Activated CD8-positive, alpha-beta memory T cell treated with anti-CD3 and anti-CD28 coated beads, Interleukin-2, amount 10 ng/mL, durations not matched to agents 7 days and 5 days (primary cell): ENCODE measurements at regions not wholly inside any gene's neighbourhood (a gene's known extent, or its start where the extent isn't known, plus 50 kb on each side); places are given as distances from the start of the nearest gene placed in this dataset.
"Not testable (repeated sequence)": the region's sequence is repeated elsewhere in the genome, so short reads cannot be mapped to it uniquely, and the experiment has no call there.

Experiments
- ATAC-seq: fragments of 150-1000 bp; cut with Tn5 transposase; one replicate; pipeline ENCODE4 v1.10.0; 2021; ENCODE audit warnings: moderate library complexity
- CTCF ChIA-PET: fragments of 350-600 bp; sonication (Branson Sonifier 250); formaldehyde crosslinking; loops from one replicate; lab custom pipeline; 2021; ENCODE audit warnings: antibody characterized with exemption; lab: Charles Lee
- DNase-seq: peaks from one replicate; pipeline ENCODE4 v3.0.0-alpha.2; 2020
- H3K27ac Mint-ChIP-seq: one replicate; pipeline ENCODE4 v1.8.0; 2021; ENCODE audit warnings: mild to moderate bottlenecking, mixed read lengths
- H3K27me3 Mint-ChIP-seq: one replicate; pipeline ENCODE4 v1.8.0; 2021; ENCODE audit warnings: mixed read lengths
- H3K36me3 Mint-ChIP-seq: one replicate; pipeline ENCODE4 v1.8.0; 2021; ENCODE audit warnings: mild to moderate bottlenecking, mixed read lengths
- H3K4me1 Mint-ChIP-seq: one replicate; pipeline ENCODE4 v1.8.0; 2021; ENCODE audit warnings: mixed read lengths
- H3K4me3 Mint-ChIP-seq: one replicate; pipeline ENCODE4 v1.8.0; 2021; ENCODE audit warnings: mild to moderate bottlenecking, moderate library complexity, mixed read lengths
- H3K9me3 Mint-ChIP-seq: one replicate; pipeline ENCODE4 v1.8.0; 2022; ENCODE audit warnings: low read depth, mixed read lengths

DNA sequence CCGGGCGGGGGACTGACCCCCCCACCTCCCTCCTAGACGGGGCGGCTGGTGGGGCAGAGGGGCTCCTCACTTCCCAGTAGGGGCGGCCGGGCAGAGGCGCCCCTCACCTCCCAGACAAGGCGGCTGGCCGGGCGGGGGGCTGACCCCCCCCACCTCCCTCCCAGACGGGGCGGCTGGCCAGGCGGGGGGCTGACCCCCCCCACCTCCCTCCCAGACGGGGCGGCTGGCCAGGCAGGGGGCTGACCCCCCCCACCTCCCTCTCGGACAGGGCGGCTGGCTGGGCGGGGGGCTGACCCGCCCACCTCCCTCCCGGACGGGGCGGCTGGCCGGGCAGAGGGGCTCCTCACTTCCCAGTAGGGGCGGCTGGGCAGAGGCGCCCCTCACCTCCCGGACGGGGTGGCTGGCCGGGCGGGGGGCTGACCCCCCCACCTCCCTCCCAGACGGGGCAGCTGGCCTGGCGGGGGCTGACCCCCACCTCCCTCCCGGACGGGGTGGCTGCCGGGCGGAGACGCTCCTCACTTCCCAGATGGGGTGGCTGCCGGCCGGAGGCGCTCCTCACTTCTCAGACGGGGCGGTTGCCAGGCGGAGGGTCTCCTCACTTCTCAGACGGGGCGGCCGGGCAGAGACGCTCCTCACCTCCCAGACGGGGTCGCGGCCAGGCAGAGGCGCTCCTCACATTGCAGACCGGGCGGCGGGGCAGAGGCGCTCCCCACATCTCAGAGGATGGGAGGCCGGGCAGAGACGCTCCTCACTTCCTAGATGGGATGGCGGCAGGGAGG, 71.4 kb upstream of the LRPPRC start:
- H3K4me3 Mint-ChIP-seq, CTCF ChIA-PET, H3K9me3 Mint-ChIP-seq, H3K27me3 Mint-ChIP-seq, H3K36me3 Mint-ChIP-seq, ATAC-seq, DNase-seq, H3K27ac Mint-ChIP-seq, H3K4me1 Mint-ChIP-seq: not testable (repeated sequence)

DNA sequence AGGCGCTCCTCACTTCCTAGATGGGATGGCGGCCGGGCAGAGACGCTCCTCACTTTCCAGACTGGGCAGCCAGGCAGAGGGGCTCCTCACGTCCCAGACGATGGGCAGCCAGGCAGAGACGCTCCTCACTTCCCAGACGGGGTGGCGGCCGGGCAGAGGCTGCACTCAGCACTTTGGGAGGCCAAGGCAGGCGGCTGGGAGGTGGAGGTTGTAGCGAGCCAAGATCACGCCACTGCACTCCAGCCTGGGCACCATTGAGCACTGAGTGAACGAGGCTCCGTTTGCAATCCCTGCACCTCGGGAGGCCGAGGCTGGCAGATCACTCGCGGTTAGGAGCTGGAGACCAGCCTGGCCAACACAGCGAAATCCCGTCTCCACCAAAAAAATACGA, 72.0 kb upstream of the LRPPRC start:
- DNase-seq, H3K4me3 Mint-ChIP-seq, H3K27ac Mint-ChIP-seq, H3K36me3 Mint-ChIP-seq, H3K4me1 Mint-ChIP-seq, ATAC-seq, H3K9me3 Mint-ChIP-seq, H3K27me3 Mint-ChIP-seq: not testable (repeated sequence)
- CTCF ChIA-PET: interaction anchor here (0.9 kb wide), 1 partner anchor 23 kb away, joined by 4 read pairs; no protein-coding TSS in a partner anchor

GRCh38 chr2:44071454-44072046, 75.8 kb upstream of the LRPPRC start:
- no peak overlapping the region for H3K27ac Mint-ChIP-seq
- peaks cover 2% of the 10 kb centered on the region for H3K9me3 Mint-ChIP-seq
- H3K27me3 Mint-ChIP-seq: peaks cover 6% of the 10 kb centered on the region
- H3K4me1 Mint-ChIP-seq: no peaks in the 10 kb centered on the region
- CTCF ChIA-PET: interaction anchor here (1.1 to 1.4 kb wide), 2 partner anchors 172 to 408 kb away, joined by 3 to 6 read pairs; no protein-coding TSS in a partner anchor
- peaks cover 4% of the 10 kb centered on the region for H3K36me3 Mint-ChIP-seq
- DNase-seq (no peak), ATAC-seq (no peak)
- no peak overlapping the region for H3K4me3 Mint-ChIP-seq

GRCh38 chr2:44073667-44074066, 77.9 kb upstream of the LRPPRC start:
- H3K9me3 Mint-ChIP-seq, H3K36me3 Mint-ChIP-seq, ATAC-seq, CTCF ChIA-PET, DNase-seq, H3K27ac Mint-ChIP-seq, H3K4me3 Mint-ChIP-seq, H3K4me1 Mint-ChIP-seq, H3K27me3 Mint-ChIP-seq: not testable (repeated sequence)

- not testable (repeated sequence) for H3K4me3 Mint-ChIP-seq, H3K4me1 Mint-ChIP-seq, H3K27ac Mint-ChIP-seq, H3K27me3 Mint-ChIP-seq, H3K36me3 Mint-ChIP-seq, ATAC-seq, H3K9me3 Mint-ChIP-seq, DNase-seq
- CTCF ChIA-PET: interaction anchor here (0.7 to 1.0 kb wide), 2 partner anchors 11 to 404 kb away, joined by 3 read pairs; no protein-coding TSS in a partner anchor
These were observed 79.0 kb upstream of the LRPPRC start for GRCh38 chr2:44074795-44075194.

DNA sequence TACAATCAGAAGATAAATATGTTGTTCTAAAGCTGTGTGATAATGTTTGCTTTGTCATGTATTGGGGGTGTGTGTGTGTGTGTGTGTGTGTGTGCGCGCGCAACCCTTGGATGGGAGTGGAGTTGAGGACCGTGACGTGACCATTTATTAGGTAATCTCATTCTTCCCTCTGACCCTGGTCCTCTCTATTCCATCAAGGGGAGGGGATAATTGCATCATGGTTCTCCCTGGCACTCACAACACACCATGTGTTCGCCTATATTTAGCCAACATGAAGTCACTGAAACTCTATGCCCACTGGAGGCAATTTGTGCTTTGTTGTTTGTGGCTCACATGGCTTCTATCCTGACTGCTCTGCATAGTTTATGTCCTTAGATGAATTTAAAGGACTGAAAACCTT, 79.8 kb upstream of the LRPPRC start:
- no peak for ATAC-seq
- Mint-ChIP-seq H3K27me3 (peaks cover 3% of the 10 kb centered on the region), H3K4me1 (no peaks in the 10 kb centered on the region), H3K4me3 (no peak overlapping the region), H3K9me3 (no peaks in the 10 kb centered on the region), H3K27ac (no peak overlapping the region), H3K36me3 (no peaks in the 10 kb centered on the region)
- DNase-seq: no peak
- CTCF ChIA-PET: interaction anchor here (0.7 to 1.0 kb wide), 2 partner anchors 12 to 404 kb away, joined by 3 read pairs; no protein-coding TSS in a partner anchor

DNA sequence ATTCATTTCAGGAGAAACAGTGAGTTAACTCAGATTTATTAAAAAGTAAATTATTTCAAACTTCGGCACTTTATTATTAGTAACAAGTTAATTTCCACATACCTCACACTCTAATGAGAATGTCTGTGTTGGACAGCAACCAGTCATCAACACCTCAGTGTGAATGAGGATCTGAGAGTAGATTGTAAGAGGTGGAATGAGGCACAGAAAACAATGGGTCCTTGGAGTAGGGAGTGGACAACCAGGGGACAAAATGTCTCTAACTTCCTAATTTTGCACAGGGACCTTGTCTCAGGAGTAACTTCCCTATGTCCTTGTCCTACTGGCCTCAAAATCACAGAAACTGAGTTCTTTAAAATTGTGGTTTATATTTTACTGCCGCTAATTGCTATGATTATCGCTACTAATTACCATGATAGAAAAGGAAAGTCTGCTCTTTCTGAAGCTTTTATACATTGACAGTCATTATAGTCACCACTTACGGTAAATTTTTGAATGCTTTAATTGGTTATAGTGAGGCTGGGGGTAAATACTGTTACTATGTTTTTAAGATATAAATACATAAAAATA, 82.2 kb upstream of the LRPPRC start:
- no peak overlapping the region for H3K4me3 Mint-ChIP-seq
- no peaks in the 10 kb centered on the region for H3K36me3 Mint-ChIP-seq
- H3K27me3 Mint-ChIP-seq: no peaks in the 10 kb centered on the region
- no peak overlapping the region for H3K27ac Mint-ChIP-seq
- peaks cover 10% of the 10 kb centered on the region for H3K4me1 Mint-ChIP-seq
- DNase-seq (no peak), ATAC-seq (no peak)
- H3K9me3 Mint-ChIP-seq: no peaks in the 10 kb centered on the region
- CTCF ChIA-PET: interaction anchor here (0.9 to 2.4 kb wide), 2 partner anchors 9 to 402 kb away, joined by 4 to 7 read pairs; no protein-coding TSS in a partner anchor

- H3K4me1 Mint-ChIP-seq: peaks cover 10% of the 10 kb centered on the region
- ATAC-seq (no peak), DNase-seq (no peak)
- H3K4me3 Mint-ChIP-seq: no peak overlapping the region
- no peaks in the 10 kb centered on the region for H3K9me3 Mint-ChIP-seq
- CTCF ChIA-PET: interaction anchor here (0.6 kb wide), 1 partner anchor 111 kb away, joined by 3 read pairs; no protein-coding TSS in a partner anchor
- no peaks in the 10 kb centered on the region for H3K36me3 Mint-ChIP-seq
- no peaks in the 10 kb centered on the region for H3K27me3 Mint-ChIP-seq
- H3K27ac Mint-ChIP-seq: no peak overlapping the region
These were observed 83.9 kb upstream of the LRPPRC start for GRCh38 chr2:44079686-44080085.

- peaks cover 21% of the 10 kb centered on the region for H3K4me1 Mint-ChIP-seq
- H3K9me3 Mint-ChIP-seq: no peaks in the 10 kb centered on the region
- H3K27me3 Mint-ChIP-seq: no peaks in the 10 kb centered on the region
- CTCF ChIA-PET: interaction anchor here (0.9 to 1.9 kb wide), 4 partner anchors 38 to 396 kb away, joined by 3 to 5 read pairs (median 3); no protein-coding TSS in a partner anchor
- no peak overlapping the region for H3K4me3 Mint-ChIP-seq
- H3K27ac Mint-ChIP-seq: no peak overlapping the region
- no peak for DNase-seq
- no peak for ATAC-seq
- no peaks in the 10 kb centered on the region for H3K36me3 Mint-ChIP-seq
These were observed 85.6 kb upstream of the PPM1B start for GRCh38 chr2:44083054-44083453.

DNA sequence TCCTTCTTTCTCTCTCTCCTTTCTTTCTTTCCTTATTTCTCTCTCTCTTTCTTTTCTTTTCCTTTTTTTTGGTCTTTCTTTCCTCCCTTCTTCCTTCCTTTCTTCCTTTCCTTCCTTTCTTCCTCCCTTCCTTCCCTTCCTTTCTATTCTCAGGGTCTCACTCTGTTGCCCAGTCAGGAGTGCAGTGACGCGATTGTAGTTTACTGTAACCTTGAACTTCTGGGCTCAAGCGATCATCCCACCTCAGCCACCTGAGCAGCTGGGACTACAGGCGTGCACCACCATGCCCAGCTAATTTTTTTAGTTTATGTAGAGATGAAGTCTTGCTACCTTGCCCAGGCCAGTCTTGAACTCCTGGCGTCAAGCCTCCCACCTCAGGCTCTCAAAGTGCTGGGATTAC, 83.8 kb upstream of the PPM1B start:
- Mint-ChIP-seq H3K4me3 (no peak overlapping the region), H3K9me3 (no peaks in the 10 kb centered on the region), H3K36me3 (no peaks in the 10 kb centered on the region), H3K4me1 (peaks cover 24% of the 10 kb centered on the region), H3K27ac (no peak overlapping the region), H3K27me3 (no peaks in the 10 kb centered on the region)
- ATAC-seq (no peak), DNase-seq (no peak)
- CTCF ChIA-PET: interaction anchor here (0.8 to 1.5 kb wide), 2 partner anchors 40 to 107 kb away, joined by 3 read pairs; no protein-coding TSS in a partner anchor

DNA sequence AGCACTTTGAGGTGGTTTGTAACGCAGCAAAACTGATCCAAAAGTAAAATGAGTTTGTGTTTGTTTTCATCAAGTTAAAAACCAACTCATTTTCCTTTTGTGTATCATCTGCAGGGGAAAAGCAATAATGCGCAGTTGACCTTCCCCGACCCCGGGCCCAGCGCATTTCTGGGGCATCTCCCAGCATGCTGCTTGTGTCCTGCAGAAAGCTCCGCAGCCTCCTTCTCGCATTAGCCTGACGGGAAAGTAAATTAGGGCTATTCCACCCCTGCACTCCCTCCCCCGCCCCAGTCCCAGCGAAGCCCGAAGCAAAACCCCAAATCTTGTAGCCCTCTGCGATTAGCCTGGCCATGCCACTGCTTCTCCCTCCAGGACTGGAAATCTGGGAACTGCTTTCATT, 82.0 kb upstream of the PPM1B start:
- H3K4me1 Mint-ChIP-seq: peaks cover 36% of the 10 kb centered on the region
- H3K27me3 Mint-ChIP-seq: no peaks in the 10 kb centered on the region
- CTCF ChIA-PET: interaction anchor here (0.6 to 2.4 kb wide), 16 partner anchors 9 to 870 kb away, joined by 3 to 7 read pairs (median 3); no protein-coding TSS in a partner anchor
- no peak overlapping the region for H3K27ac Mint-ChIP-seq
- DNase-seq: no peak
- no peaks in the 10 kb centered on the region for H3K36me3 Mint-ChIP-seq
- no peaks in the 10 kb centered on the region for H3K9me3 Mint-ChIP-seq
- no peak for ATAC-seq
- H3K4me3 Mint-ChIP-seq: no peak overlapping the region

- ATAC-seq (peak; percentile 87), DNase-seq (peak; percentile 89)
- peak overlapping the region; percentile 69 for H3K4me3 Mint-ChIP-seq
- H3K9me3 Mint-ChIP-seq: no peaks in the 10 kb centered on the region
- CTCF ChIA-PET: interaction anchor here (0.6 to 2.4 kb wide), 20 partner anchors 10 to 869 kb away, joined by 3 to 7 read pairs (median 4); no protein-coding TSS in a partner anchor
- H3K36me3 Mint-ChIP-seq: no peaks in the 10 kb centered on the region
- peak overlapping the region; percentile 83 for H3K27ac Mint-ChIP-seq
- no peaks in the 10 kb centered on the region for H3K27me3 Mint-ChIP-seq
- H3K4me1 Mint-ChIP-seq: peaks cover 37% of the 10 kb centered on the region
These were observed 81.5 kb upstream of the PPM1B start for GRCh38 chr2:44087036-44087713.

DNA sequence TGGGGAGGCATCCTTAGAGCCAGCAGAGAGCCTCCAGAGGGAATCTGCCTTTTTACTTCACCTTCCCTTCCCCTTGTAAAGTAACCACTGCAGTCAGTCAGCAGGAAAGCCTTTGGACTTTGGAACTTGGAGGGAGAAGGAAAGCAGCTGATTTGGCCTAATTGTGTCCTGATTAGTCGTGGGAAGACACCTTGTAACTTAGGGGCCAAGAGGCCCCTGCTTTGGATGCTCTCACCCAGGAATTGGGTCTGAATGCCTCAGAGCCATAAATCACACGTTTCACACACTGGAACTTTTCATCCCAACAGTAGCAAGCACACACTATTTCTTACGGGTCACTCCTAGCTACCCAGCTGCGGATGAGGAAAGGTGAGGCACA, 81.0 kb upstream of the PPM1B start:
- Mint-ChIP-seq H3K4me1 (peaks cover 38% of the 10 kb centered on the region), H3K27me3 (no peaks in the 10 kb centered on the region), H3K9me3 (no peaks in the 10 kb centered on the region), H3K27ac (peak overlapping the region; percentile 83), H3K4me3 (peak overlapping the region; percentile 69), H3K36me3 (no peaks in the 10 kb centered on the region)
- CTCF ChIA-PET: interaction anchor here (0.7 to 2.4 kb wide), 17 partner anchors 9 to 868 kb away, joined by 3 to 7 read pairs (median 4); partner anchors contain the start of gene PPM1B
- ATAC-seq (no peak), DNase-seq (no peak)
